Upper lobe of left lung (tissue), 4 donors: ENCODE measurements at regions not wholly inside any gene's neighbourhood (a gene's known extent, or its start where the extent isn't known, plus 50 kb on each side); places are given as distances from the start of the nearest gene placed in this dataset.
"Not testable (repeated sequence)": the region's sequence is repeated elsewhere in the genome, so short reads cannot be mapped to it uniquely, and the experiment has no call there.

Experiments
- EP300 ChIP-seq, 4 donors: sonication (generic); formaldehyde crosslinking; IDR thresholded peaks; one replicate each; pipeline ENCODE4 v1.5.1; 2017; ENCODE audit warnings: antibody characterized with exemption in 4 of 4, control low read depth in 2 of 4
- POLR2A ChIP-seq, 4 donors: fragments of 450-650 bp; IDR thresholded peaks; one replicate each; pipeline ENCODE4 v1.5.1; 2016 to 2017; ENCODE audit warnings: antibody characterized with exemption in 4 of 4, mild to moderate bottlenecking in 2 of 4
- POLR2AphosphoS5 ChIP-seq, 2 donors: sonication (generic); formaldehyde crosslinking; IDR thresholded peaks; one replicate each; pipeline ENCODE4 v1.5.1; 2017; ENCODE audit warnings: antibody characterized with exemption in 2 of 2
- TF ChIP-seq, protein P1 (sequence below), 6 experiments: fragments of 450-650 bp in 4 of 6; fragments of 200-600 bp in 2 of 6; sonication (generic) in 2 of 6; IDR thresholded peaks; one replicate each; pipeline ENCODE4 v1.5.1; 2016 to 2019; ENCODE audit warnings: antibody characterized with exemption in 6 of 6

DNA sequence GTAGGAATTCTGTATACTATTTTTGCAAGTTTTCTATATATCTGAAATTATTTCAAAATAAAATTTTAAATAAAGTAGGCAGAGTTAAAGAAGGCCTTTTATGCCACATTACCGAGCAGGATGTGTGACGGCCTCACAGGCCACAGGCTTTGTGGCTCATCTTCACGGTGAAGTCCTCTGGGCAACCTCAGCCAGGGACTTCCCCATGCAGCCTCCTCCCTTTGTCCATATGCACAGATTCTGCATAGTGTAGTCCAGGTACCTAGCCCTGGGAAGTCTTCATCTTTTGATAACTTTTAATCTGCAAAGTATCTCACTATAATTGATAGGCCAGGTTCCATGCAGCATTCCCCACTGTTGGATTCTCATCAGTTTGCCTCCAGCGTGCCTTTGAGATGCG lies 62.8 kb downstream of the ARHGAP11B start:
- TF ChIP-seq, protein P1, sequence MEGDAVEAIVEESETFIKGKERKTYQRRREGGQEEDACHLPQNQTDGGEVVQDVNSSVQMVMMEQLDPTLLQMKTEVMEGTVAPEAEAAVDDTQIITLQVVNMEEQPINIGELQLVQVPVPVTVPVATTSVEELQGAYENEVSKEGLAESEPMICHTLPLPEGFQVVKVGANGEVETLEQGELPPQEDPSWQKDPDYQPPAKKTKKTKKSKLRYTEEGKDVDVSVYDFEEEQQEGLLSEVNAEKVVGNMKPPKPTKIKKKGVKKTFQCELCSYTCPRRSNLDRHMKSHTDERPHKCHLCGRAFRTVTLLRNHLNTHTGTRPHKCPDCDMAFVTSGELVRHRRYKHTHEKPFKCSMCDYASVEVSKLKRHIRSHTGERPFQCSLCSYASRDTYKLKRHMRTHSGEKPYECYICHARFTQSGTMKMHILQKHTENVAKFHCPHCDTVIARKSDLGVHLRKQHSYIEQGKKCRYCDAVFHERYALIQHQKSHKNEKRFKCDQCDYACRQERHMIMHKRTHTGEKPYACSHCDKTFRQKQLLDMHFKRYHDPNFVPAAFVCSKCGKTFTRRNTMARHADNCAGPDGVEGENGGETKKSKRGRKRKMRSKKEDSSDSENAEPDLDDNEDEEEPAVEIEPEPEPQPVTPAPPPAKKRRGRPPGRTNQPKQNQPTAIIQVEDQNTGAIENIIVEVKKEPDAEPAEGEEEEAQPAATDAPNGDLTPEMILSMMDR (IDR thresholded peaks at IDR 0.05), result not testable (repeated sequence)
- not testable (repeated sequence) for TF ChIP-seq POLR2AphosphoS5, POLR2A, EP300 (IDR thresholded peaks at IDR 0.05)
